GM12878 (cell line): ENCODE measurements at regions not wholly inside any gene's neighbourhood (a gene's known extent, or its start where the extent isn't known, plus 50 kb on each side); places are given as distances from the start of the nearest gene placed in this dataset.

ENCODE experiments used
- CBFB ChIP-seq: IDR thresholded peaks from 2 replicates; pipeline ENCODE4 v1.6.1; 2016; ENCODE audit warnings: antibody characterized with exemption, low read depth
- KAT2A ChIP-seq: conservative IDR thresholded peaks from 2 replicates; pipeline ENCODE4 v1.6.1; 2011; ENCODE audit warnings: low read depth, low read length; ENCODE audit not compliant: control insufficient read depth
- PAX5 ChIP-seq: IDR thresholded peaks from 2 replicates; pipeline ENCODE4 v1.6.1; 2011; ENCODE audit warnings: low read depth, low read length, borderline replicate concordance
- RELA ChIP-seq: fragments of 450-650 bp; IDR thresholded peaks from 2 replicates; pipeline ENCODE4 v1.8.0; 2014; ENCODE audit warnings: borderline replicate concordance; ENCODE audit not compliant: partially characterized antibody
- SP1 ChIP-seq: IDR thresholded peaks from one replicate; pipeline ENCODE4 v1.6.1; 2011; ENCODE audit warnings: low read depth, low read length
- SREBF1 ChIP-seq: IDR thresholded peaks from 2 replicates; pipeline ENCODE4 v1.6.1; 2012; ENCODE audit warnings: mild to moderate bottlenecking, low read length
- TCF7 ChIP-seq: IDR thresholded peaks from 2 replicates; pipeline ENCODE4 v1.6.1; 2014; ENCODE audit warnings: antibody characterized with exemption, borderline replicate concordance
- ZBTB40 ChIP-seq: fragments of 450-650 bp; IDR thresholded peaks from 2 replicates; pipeline ENCODE4 v1.6.1; 2016; ENCODE audit warnings: mild to moderate bottlenecking, moderate library complexity, borderline replicate concordance
- ZNF207 ChIP-seq: fragments of 450-650 bp; IDR thresholded peaks from 2 replicates; pipeline ENCODE4 v1.6.1; 2014; ENCODE audit warnings: antibody characterized with exemption, mild to moderate bottlenecking, borderline replicate concordance
- TF ChIP-seq, protein P1 (sequence below): fragments of 450-650 bp; conservative IDR thresholded peaks from 2 replicates; pipeline ENCODE4 v1.6.1; 2017; ENCODE audit warnings: mild to moderate bottlenecking, moderate library complexity
- TF ChIP-seq, protein P2 (sequence below): fragments of 450-650 bp; IDR thresholded peaks from 2 replicates; pipeline ENCODE4 v1.6.1; 2017; ENCODE audit warnings: antibody characterized with exemption, mild to moderate bottlenecking, moderate library complexity
- TF ChIP-seq, protein P3 (sequence below): fragments of 450-650 bp; IDR thresholded peaks from 2 replicates; pipeline ENCODE4 v1.6.1; 2017; ENCODE audit warnings: borderline replicate concordance
- TF ChIP-seq, protein P4 (sequence below): fragments of 450-650 bp; formaldehyde crosslinking; IDR thresholded peaks from 2 replicates; pipeline ENCODE4 v1.4.0; 2020; ENCODE audit warnings: mild to moderate bottlenecking, moderate library complexity

- TF ChIP-seq, protein P1, sequence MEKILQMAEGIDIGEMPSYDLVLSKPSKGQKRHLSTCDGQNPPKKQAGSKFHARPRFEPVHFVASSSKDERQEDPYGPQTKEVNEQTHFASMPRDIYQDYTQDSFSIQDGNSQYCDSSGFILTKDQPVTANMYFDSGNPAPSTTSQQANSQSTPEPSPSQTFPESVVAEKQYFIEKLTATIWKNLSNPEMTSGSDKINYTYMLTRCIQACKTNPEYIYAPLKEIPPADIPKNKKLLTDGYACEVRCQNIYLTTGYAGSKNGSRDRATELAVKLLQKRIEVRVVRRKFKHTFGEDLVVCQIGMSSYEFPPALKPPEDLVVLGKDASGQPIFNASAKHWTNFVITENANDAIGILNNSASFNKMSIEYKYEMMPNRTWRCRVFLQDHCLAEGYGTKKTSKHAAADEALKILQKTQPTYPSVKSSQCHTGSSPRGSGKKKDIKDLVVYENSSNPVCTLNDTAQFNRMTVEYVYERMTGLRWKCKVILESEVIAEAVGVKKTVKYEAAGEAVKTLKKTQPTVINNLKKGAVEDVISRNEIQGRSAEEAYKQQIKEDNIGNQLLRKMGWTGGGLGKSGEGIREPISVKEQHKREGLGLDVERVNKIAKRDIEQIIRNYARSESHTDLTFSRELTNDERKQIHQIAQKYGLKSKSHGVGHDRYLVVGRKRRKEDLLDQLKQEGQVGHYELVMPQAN = no peak
- TF ChIP-seq CBFB (no peak), ZBTB40 (no peak), SP1 (no peak), SREBF1 (no peak), TCF7 (no peak), RELA (no peak), PAX5 (no peak), KAT2A (no peak), ZNF207 (no peak)
- TF ChIP-seq, protein P2, sequence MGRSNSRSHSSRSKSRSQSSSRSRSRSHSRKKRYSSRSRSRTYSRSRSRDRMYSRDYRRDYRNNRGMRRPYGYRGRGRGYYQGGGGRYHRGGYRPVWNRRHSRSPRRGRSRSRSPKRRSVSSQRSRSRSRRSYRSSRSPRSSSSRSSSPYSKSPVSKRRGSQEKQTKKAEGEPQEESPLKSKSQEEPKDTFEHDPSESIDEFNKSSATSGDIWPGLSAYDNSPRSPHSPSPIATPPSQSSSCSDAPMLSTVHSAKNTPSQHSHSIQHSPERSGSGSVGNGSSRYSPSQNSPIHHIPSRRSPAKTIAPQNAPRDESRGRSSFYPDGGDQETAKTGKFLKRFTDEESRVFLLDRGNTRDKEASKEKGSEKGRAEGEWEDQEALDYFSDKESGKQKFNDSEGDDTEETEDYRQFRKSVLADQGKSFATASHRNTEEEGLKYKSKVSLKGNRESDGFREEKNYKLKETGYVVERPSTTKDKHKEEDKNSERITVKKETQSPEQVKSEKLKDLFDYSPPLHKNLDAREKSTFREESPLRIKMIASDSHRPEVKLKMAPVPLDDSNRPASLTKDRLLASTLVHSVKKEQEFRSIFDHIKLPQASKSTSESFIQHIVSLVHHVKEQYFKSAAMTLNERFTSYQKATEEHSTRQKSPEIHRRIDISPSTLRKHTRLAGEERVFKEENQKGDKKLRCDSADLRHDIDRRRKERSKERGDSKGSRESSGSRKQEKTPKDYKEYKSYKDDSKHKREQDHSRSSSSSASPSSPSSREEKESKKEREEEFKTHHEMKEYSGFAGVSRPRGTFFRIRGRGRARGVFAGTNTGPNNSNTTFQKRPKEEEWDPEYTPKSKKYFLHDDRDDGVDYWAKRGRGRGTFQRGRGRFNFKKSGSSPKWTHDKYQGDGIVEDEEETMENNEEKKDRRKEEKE = no peak
- TF ChIP-seq, protein P3, sequence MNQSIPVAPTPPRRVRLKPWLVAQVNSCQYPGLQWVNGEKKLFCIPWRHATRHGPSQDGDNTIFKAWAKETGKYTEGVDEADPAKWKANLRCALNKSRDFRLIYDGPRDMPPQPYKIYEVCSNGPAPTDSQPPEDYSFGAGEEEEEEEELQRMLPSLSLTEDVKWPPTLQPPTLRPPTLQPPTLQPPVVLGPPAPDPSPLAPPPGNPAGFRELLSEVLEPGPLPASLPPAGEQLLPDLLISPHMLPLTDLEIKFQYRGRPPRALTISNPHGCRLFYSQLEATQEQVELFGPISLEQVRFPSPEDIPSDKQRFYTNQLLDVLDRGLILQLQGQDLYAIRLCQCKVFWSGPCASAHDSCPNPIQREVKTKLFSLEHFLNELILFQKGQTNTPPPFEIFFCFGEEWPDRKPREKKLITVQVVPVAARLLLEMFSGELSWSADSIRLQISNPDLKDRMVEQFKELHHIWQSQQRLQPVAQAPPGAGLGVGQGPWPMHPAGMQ = no peak
- TF ChIP-seq, protein P4, sequence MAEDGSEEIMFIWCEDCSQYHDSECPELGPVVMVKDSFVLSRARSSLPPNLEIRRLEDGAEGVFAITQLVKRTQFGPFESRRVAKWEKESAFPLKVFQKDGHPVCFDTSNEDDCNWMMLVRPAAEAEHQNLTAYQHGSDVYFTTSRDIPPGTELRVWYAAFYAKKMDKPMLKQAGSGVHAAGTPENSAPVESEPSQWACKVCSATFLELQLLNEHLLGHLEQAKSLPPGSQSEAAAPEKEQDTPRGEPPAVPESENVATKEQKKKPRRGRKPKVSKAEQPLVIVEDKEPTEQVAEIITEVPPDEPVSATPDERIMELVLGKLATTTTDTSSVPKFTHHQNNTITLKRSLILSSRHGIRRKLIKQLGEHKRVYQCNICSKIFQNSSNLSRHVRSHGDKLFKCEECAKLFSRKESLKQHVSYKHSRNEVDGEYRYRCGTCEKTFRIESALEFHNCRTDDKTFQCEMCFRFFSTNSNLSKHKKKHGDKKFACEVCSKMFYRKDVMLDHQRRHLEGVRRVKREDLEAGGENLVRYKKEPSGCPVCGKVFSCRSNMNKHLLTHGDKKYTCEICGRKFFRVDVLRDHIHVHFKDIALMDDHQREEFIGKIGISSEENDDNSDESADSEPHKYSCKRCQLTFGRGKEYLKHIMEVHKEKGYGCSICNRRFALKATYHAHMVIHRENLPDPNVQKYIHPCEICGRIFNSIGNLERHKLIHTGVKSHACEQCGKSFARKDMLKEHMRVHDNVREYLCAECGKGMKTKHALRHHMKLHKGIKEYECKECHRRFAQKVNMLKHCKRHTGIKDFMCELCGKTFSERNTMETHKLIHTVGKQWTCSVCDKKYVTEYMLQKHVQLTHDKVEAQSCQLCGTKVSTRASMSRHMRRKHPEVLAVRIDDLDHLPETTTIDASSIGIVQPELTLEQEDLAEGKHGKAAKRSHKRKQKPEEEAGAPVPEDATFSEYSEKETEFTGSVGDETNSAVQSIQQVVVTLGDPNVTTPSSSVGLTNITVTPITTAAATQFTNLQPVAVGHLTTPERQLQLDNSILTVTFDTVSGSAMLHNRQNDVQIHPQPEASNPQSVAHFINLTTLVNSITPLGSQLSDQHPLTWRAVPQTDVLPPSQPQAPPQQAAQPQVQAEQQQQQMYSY (CRISPR knock-in tag) = no peak
Observed at GRCh38 chr6:113149511-113149910, 707.6 kb upstream of the MARCKS start (continued).
